DND-41 (cell line): ENCODE measurements at regions not wholly inside any gene's neighbourhood (a gene's known extent, or its start where the extent isn't known, plus 50 kb on each side); places are given as distances from the start of the nearest gene placed in this dataset.
A peak's percentile ranks its signal among the peaks of the same experiment; 100 is the strongest.

Experiments
- ATAC-seq: fragments of 200-7000 bp; cut with Tn5 transposase; 3 replicates; pipeline ENCODE4 v1.9.1; 2021; ENCODE audit warnings: low read depth; ENCODE audit not compliant: insufficient read depth
- DNase-seq: peaks from one replicate; pipeline ENCODE4 v3.0.0-alpha.2; 2020
- H2AFZ ChIP-seq: 2 replicates; pipeline ENCODE4 v1.6.0; 2012; ENCODE audit warnings: low read depth, low read length
- H3K27ac ChIP-seq: 2 replicates; pipeline ENCODE4 v1.5.1; 2012; ENCODE audit warnings: low read length, inconsistent platforms
- H3K27me3 ChIP-seq: fragments of 200-600 bp; sonication (generic); 2 replicates; pipeline ENCODE4 v1.6.0; 2012; ENCODE audit warnings: low read length, mild to moderate bottlenecking, inconsistent platforms; ENCODE audit not compliant: insufficient read depth, poor library complexity
- H3K36me3 ChIP-seq: 2 replicates; pipeline ENCODE4 v1.5.1; 2012; ENCODE audit warnings: low read length, inconsistent platforms; ENCODE audit not compliant: insufficient read depth
- H3K4me1 ChIP-seq: 2 replicates; pipeline ENCODE4 v1.5.1; 2012; ENCODE audit warnings: mild to moderate bottlenecking, low read length; ENCODE audit not compliant: insufficient read depth
- H3K4me2 ChIP-seq: 2 replicates; pipeline ENCODE4 v1.6.0; 2012; ENCODE audit warnings: mild to moderate bottlenecking, moderate library complexity, low read length, inconsistent platforms; ENCODE audit not compliant: insufficient read depth
- H3K4me3 ChIP-seq, 2 experiments: fragments of 200-600 bp in 1 of 2; shearing (Covaris generic) in 1 of 2; 2 replicates each; pipeline ENCODE4 v1.5.1; 2012 to 2016; ENCODE audit warnings: inconsistent platforms in 2 of 2, low read length in 2 of 2, mild to moderate bottlenecking in 2 of 2, low read depth in 1 of 2, moderate library complexity in 1 of 2
- H3K79me2 ChIP-seq: 2 replicates; pipeline ENCODE4 v1.6.0; 2012; ENCODE audit warnings: low read length, inconsistent platforms; ENCODE audit not compliant: insufficient read depth
- H3K9ac ChIP-seq: 2 replicates; pipeline ENCODE4 v1.6.0; 2012; ENCODE audit warnings: low read depth, mild to moderate bottlenecking, inconsistent platforms, low read length, moderate library complexity
- H3K9me3 ChIP-seq: 2 replicates; pipeline ENCODE4 v1.5.1; 2012; ENCODE audit warnings: low read length, moderate library complexity, mild to moderate bottlenecking, inconsistent platforms; ENCODE audit not compliant: insufficient read depth, severe bottlenecking
- H4K20me1 ChIP-seq: 2 replicates; pipeline ENCODE4 v1.6.0; 2012; ENCODE audit warnings: low read length; ENCODE audit not compliant: insufficient read depth
- EZH2 ChIP-seq: IDR thresholded peaks from 3 replicates; pipeline ENCODE4 v1.6.1; 2012; ENCODE audit warnings: borderline replicate concordance, low read depth, mild to moderate bottlenecking, moderate library complexity, low read length, inconsistent platforms; ENCODE audit not compliant: severe bottlenecking
- TF ChIP-seq, protein P1 (sequence below): IDR thresholded peaks from 2 replicates; pipeline ENCODE4 v1.5.1; 2012; ENCODE audit warnings: borderline replicate concordance, low read length, moderate library complexity, mild to moderate bottlenecking; ENCODE audit not compliant: poor library complexity, severe bottlenecking; ENCODE audit errors: extremely low read depth

DNA sequence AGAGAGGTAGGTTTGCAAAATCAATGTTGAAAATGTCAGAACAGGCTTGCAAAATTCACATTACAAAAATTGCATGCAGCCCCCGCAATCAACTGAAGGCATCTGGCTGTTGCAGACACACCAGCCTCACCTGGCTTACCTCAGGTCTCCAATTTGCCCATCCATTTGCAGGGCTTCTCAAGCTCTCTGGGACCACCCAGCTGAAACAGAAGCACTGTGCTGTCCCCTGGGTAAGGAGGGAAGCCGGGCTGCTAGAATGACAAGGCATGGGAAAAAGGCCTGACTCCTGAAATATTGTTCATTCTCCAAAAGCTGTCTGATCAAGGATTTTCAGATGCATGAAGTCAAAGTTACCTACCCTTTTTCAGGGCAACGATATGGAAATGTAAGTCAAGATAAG is 52.6 kb upstream of the CD93 start:
- Histone ChIP-seq H2AFZ (peak overlapping the region; percentile 28; the same call in 1 of the 2 replicates), H4K20me1 (no peaks in the 10 kb centered on the region), H3K4me2 (peak overlapping the region; percentile 21), H3K9me3 (no peaks in the 10 kb centered on the region), H3K79me2 (no peaks in the 10 kb centered on the region), H3K4me3 (no peak overlapping the region; a peak in 1 of 4 replicates), H3K27ac (peak overlapping the region; percentile 78), H3K4me1 (peaks cover 75% of the 10 kb centered on the region), H3K27me3 (no peaks in the 10 kb centered on the region), H3K36me3 (no peaks in the 10 kb centered on the region), H3K9ac (peak overlapping the region; percentile 47)
- ATAC-seq: no peak
- no peak for DNase-seq
- no peak for TF ChIP-seq EZH2
- TF ChIP-seq, protein P1, sequence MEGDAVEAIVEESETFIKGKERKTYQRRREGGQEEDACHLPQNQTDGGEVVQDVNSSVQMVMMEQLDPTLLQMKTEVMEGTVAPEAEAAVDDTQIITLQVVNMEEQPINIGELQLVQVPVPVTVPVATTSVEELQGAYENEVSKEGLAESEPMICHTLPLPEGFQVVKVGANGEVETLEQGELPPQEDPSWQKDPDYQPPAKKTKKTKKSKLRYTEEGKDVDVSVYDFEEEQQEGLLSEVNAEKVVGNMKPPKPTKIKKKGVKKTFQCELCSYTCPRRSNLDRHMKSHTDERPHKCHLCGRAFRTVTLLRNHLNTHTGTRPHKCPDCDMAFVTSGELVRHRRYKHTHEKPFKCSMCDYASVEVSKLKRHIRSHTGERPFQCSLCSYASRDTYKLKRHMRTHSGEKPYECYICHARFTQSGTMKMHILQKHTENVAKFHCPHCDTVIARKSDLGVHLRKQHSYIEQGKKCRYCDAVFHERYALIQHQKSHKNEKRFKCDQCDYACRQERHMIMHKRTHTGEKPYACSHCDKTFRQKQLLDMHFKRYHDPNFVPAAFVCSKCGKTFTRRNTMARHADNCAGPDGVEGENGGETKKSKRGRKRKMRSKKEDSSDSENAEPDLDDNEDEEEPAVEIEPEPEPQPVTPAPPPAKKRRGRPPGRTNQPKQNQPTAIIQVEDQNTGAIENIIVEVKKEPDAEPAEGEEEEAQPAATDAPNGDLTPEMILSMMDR: no peak

DNA sequence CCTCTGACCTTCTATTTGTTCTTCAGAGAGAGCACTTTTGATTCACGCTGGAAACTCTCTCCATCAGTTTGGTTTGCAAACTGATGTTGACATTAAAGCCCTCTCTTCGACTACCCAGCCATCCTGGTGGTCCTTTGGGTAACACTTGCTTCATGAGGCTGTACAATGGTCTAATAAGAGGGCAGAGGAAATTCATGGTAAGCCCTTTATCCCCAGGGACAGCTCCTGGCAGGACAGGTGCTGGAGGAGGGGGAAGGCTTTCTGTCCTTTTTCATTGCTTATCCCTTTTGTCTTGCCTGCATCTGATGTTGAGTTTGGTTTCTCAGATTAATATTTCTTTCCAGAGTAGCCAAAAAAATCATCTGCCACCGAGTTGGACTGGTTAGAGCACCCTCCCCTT is 52.1 kb upstream of the CD93 start:
- ATAC-seq (no peak), DNase-seq (no peak)
- no peak for TF ChIP-seq EZH2
- TF ChIP-seq, protein P1: no peak
- no peaks in the 10 kb centered on the region for H3K36me3 ChIP-seq
- H3K27ac ChIP-seq: peak overlapping the region; percentile 78
- no peak overlapping the region for H2AFZ ChIP-seq
- no peaks in the 10 kb centered on the region for H4K20me1 ChIP-seq
- H3K4me3 ChIP-seq: no peak overlapping the region
- no peaks in the 10 kb centered on the region for H3K9me3 ChIP-seq
- no peak overlapping the region for H3K4me2 ChIP-seq
- no peaks in the 10 kb centered on the region for H3K27me3 ChIP-seq
- H3K9ac ChIP-seq: peak overlapping the region; percentile 47
- peaks cover 75% of the 10 kb centered on the region for H3K4me1 ChIP-seq
- H3K79me2 ChIP-seq: no peaks in the 10 kb centered on the region

- peaks cover 75% of the 10 kb centered on the region for H3K4me1 ChIP-seq
- no peaks in the 10 kb centered on the region for H3K79me2 ChIP-seq
- DNase-seq (no peak), ATAC-seq (no peak)
- no peaks in the 10 kb centered on the region for H4K20me1 ChIP-seq
- 0 out of 2 replicates have a peak overlapping the region, but pooled peaks have one; percentile 47 for H3K9ac ChIP-seq
- peak overlapping the region; percentile 78 for H3K27ac ChIP-seq
- H3K4me3 ChIP-seq: no peak overlapping the region
- no peak overlapping the region for H2AFZ ChIP-seq
- no peaks in the 10 kb centered on the region for H3K27me3 ChIP-seq
- no peak for TF ChIP-seq EZH2
- TF ChIP-seq, protein P1: no peak
- no peaks in the 10 kb centered on the region for H3K36me3 ChIP-seq
- no peak overlapping the region for H3K4me2 ChIP-seq
- H3K9me3 ChIP-seq: no peaks in the 10 kb centered on the region
These were observed 51.0 kb upstream of the CD93 start for GRCh38 chr20:23136893-23137745.
